T47D (cell line): ENCODE measurements at regions not wholly inside any gene's neighbourhood (a gene's known extent, or its start where the extent isn't known, plus 50 kb on each side); places are given as distances from the start of the nearest gene placed in this dataset.

Experiments used
- DNase-seq, 2 experiments: peaks; one replicate each; pipeline versions ENCODE4 v3.0.0 to v3.0.0-alpha.2; 2011 to 2012; ENCODE audit warnings: low read depth in 1 of 2, low spot score in 1 of 2
- JUND ChIP-seq: IDR thresholded peaks from 2 replicates; pipeline ENCODE4 v1.6.1; 2012; ENCODE audit warnings: low read depth
- in situ Hi-C: cut with HindIII; loops from 2 replicates; pipeline ENCODE4 v1.10.0; 2016; ENCODE audit warnings: low sequenced_read_pairs, low pct_unique_long_range_greater_than_20kb

DNA sequence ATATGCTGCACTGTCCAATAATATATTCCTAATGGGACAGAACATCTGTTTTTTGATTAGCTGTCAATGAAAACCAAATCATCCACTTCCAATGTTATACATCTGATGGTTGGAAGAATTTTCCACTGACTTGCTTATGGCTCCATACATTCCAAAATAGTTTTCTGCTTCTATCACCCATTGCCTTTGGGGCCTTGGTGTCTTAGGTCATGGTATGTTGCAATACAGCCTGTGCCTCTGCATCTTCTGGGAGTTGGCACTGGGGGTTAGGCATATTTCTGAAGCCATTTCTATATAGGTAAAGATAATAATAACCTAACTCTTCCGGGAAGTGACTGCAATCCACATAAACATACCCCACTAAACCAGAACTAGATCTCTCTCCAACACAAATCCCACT, 53.2 kb upstream of the NR3C2 start:
- DNase-seq = no peak
- TF ChIP-seq JUND = no peak
- in situ Hi-C loops = no loop called here
